Fibroblast of skin of right quadriceps (primary cell): ENCODE measurements at regions not wholly inside any gene's neighbourhood (a gene's known extent, or its start where the extent isn't known, plus 50 kb on each side); places are given as distances from the start of the nearest gene placed in this dataset.
"Not testable (repeated sequence)": the region's sequence is repeated elsewhere in the genome, so short reads cannot be mapped to it uniquely, and the experiment has no call there.

Source experiments
- DNase-seq: peaks from one replicate; pipeline ENCODE4 v3.0.0-alpha.2; 2013

DNA sequence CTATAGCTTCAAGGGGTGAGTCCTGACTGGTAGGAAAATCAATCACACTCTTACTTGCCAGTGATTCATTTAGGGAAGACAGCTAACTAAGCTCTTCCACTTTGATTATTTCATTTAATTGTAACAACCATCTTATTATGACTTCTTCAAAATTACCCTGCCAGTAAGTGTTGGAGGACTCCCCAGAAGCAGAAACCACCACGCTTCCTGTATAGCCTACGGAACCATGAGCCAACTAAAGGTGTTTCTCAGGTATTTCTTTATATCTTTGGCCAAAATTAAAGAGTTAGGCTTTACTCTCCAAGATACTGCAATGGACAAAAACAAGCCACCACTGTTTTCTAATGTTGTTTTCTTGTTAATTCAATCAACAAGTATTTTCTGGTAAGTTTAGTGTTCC lies 61.0 kb downstream of the FOXD4L5 start:
- not testable (repeated sequence) for DNase-seq

DNA sequence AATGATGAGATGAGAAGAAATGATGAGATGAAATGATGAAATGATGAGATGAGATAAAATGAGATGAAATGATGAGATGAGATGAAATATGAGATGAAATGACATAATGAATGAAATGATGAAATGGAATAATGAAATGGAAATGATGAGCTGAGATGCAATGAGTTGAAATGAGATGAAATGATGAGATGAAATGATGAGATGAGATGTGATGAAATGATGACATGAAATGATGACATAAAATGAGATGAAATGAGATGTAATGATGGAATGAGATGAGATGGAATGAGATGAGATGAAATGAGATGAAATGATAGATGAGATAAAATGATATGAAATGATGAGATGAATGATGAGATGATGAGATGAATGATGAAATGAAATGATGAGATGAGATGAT lies 76.2 kb downstream of the FOXD4L5 start:
- not testable (repeated sequence) for DNase-seq

DNA sequence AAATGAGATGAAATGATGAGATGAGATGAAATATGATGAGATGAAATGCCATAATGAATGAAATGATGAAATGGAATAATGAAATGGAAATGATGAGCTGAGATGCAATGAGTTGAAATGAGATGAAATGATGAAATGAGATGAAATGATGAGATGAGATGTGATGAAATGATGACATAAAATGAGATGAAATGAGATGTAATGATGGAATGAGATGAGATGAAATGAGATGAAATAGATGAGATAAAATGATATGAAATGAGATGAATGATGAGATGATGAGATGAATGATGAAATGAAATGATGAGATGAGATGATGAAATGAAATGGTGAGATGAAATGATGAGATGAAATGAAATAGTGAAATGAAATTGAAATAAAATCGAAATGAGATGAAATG lies 77.7 kb downstream of the FOXD4L5 start:
- not testable (repeated sequence) for DNase-seq

DNA sequence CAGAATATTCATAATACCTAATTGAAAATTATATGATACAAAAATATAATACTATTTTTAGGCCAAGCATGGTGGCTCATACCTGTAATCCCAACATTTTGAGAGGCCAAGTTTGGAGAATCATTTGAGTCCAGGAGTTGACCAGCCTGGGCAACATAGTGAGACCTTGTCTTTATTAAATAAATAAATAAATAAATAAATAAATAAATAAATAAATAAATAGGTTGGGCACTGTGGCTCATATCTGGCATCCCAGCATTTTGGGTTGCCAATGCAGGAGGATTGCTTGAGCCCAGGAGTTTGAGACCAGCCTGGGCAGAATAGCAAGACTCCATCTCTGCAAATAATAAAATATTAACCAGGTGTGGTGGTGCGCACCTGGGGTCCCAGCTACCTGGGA lies 79.2 kb downstream of the FOXD4L5 start:
- not testable (repeated sequence) for DNase-seq

DNA sequence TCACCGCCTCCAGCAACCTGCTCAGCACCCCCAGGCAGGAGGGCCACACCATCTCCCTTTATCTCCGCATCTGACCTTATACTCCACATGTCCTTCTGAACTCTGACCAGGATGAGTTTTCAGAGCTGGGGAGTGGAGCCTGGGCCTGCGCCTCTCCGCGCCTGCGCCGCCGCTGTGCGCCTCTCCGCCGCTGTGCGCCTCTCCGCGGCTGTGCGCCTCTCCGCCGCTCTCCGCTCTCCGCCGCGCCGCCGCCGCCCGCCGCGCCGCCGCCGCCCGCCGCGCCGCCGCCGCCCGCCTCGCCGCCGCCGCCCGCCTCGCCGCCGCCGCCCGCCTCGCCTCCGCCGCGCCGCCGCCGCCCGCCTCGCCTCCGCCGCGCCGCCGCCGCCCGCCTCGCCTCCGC lies 89.2 kb downstream of the FOXD4L5 start:
- DNase-seq, result not testable (repeated sequence)

DNA sequence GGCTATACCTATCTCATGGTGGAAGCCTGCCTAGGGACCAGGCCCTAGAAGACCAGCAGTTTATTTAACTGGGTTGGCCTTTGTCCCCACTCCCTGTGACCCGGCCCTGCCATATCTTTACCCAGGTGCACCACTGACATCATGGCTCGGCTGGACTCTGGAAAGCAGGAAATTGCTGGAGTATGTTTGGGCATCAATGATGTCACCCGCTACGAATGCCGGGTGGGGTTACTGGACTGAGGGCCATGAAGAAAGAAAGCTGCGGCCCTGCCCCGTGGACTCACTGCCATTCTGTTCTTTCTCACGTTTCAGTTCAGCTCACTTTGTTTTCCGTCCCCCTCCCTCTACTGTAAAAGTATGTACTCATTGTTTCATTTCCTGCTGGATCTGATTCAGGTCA lies 129.1 kb downstream of the FOXD4L5 start:
- DNase-seq, result peak; percentile 5
